ENCODE measurements at regions not wholly inside any gene's neighbourhood (a gene's known extent, or its start where the extent isn't known, plus 50 kb on each side); places are given as distances from the start of the nearest gene placed in this dataset.

GRCh38 chr4:124964852-124965496 is 252.4 kb upstream of the ANKRD50 start:
- ATAC-seq (no peak), DNase-seq (no peak)
- TF ChIP-seq CTCF (IDR thresholded peaks at IDR 0.05), result no peak
- no peaks in the 10 kb centered on the region for H3K36me3 ChIP-seq (ENCODE audit: insufficient read depth in 1 of 2, low read depth in 1 of 2)
- H3K9me3 ChIP-seq, result peaks cover 15% of the 10 kb centered on the region
- H3K27me3 ChIP-seq (ENCODE audit: insufficient read depth in 3 of 3, low read length in 2 of 3), result peaks cover 0 to 2% (median 0%) of the 10 kb centered on the region in 3 donors
- no peaks in the 10 kb centered on the region for H3K4me1 ChIP-seq
- 57 to 78% (median 71%) methylated on average over 5 of the region's 5 CpGs for WGBS, 3 donors
- no peak overlapping the region for H3K4me3 ChIP-seq
- intact Hi-C loops (cut with DNase I), result no loop called here
- no peak overlapping the region for H3K27ac ChIP-seq

GRCh38 chr4:124964251-124964650 is 251.7 kb upstream of the ANKRD50 start:
- Histone ChIP-seq H3K36me3 (ENCODE audit: insufficient read depth in 1 of 2, low read depth in 1 of 2) (no peaks in the 10 kb centered on the region), H3K27me3 (ENCODE audit: insufficient read depth in 3 of 3, low read length in 2 of 3) (peaks cover 0 to 2% (median 0%) of the 10 kb centered on the region in 3 donors), H3K27ac (no peak overlapping the region), H3K4me1 (no peaks in the 10 kb centered on the region), H3K4me3 (no peak overlapping the region), H3K9me3 (peaks cover 15% of the 10 kb centered on the region)
- ATAC-seq (no peak), DNase-seq (no peak)
- 66 to 79% (median 69%) methylated on average over 2 of the region's 2 CpGs for WGBS, 3 donors
- TF ChIP-seq CTCF (IDR thresholded peaks at IDR 0.05), result no peak
- intact Hi-C loops (cut with DNase I), result no loop called here

- WGBS, 3 donors, result 83 to 90% (median 84%) methylated on average over 4 of the region's 4 CpGs
- intact Hi-C loops (cut with DNase I), result no loop called here
- Histone ChIP-seq H3K4me3 (no peak overlapping the region), H3K9me3 (peaks cover 15% of the 10 kb centered on the region), H3K4me1 (no peaks in the 10 kb centered on the region), H3K27ac (no peak overlapping the region), H3K36me3 (ENCODE audit: insufficient read depth in 1 of 2, low read depth in 1 of 2) (no peaks in the 10 kb centered on the region), H3K27me3 (ENCODE audit: insufficient read depth in 3 of 3, low read length in 2 of 3) (peaks cover 0 to 2% (median 0%) of the 10 kb centered on the region in 3 donors)
- TF ChIP-seq CTCF (IDR thresholded peaks at IDR 0.05), result no peak
- no peak for ATAC-seq
- DNase-seq, result no peak
Observed at GRCh38 chr4:124961138-124961750, 248.7 kb upstream of the ANKRD50 start.

- intact Hi-C loops (cut with DNase I), result no loop called here
- Histone ChIP-seq H3K9me3 (peaks cover 15% of the 10 kb centered on the region), H3K4me3 (no peak overlapping the region), H3K4me1 (no peaks in the 10 kb centered on the region), H3K27me3 (ENCODE audit: insufficient read depth in 3 of 3, low read length in 2 of 3) (peaks cover 0 to 2% (median 0%) of the 10 kb centered on the region in 3 donors), H3K36me3 (ENCODE audit: insufficient read depth in 1 of 2, low read depth in 1 of 2) (no peaks in the 10 kb centered on the region), H3K27ac (no peak overlapping the region)
- DNase-seq (no peak), ATAC-seq (no peak)
- no peak for TF ChIP-seq CTCF (IDR thresholded peaks at IDR 0.05)
- WGBS, 3 donors, result 84 to 93% (median 90%) methylated on average over 1 of the region's 1 CpG
Observed at GRCh38 chr4:124958847-124959246, 246.3 kb upstream of the ANKRD50 start.

Measured in psoas muscle (tissue), 7 donors.